ENCODE measurements at regions not wholly inside any gene's neighbourhood (a gene's known extent, or its start where the extent isn't known, plus 50 kb on each side); places are given as distances from the start of the nearest gene placed in this dataset.

DNA sequence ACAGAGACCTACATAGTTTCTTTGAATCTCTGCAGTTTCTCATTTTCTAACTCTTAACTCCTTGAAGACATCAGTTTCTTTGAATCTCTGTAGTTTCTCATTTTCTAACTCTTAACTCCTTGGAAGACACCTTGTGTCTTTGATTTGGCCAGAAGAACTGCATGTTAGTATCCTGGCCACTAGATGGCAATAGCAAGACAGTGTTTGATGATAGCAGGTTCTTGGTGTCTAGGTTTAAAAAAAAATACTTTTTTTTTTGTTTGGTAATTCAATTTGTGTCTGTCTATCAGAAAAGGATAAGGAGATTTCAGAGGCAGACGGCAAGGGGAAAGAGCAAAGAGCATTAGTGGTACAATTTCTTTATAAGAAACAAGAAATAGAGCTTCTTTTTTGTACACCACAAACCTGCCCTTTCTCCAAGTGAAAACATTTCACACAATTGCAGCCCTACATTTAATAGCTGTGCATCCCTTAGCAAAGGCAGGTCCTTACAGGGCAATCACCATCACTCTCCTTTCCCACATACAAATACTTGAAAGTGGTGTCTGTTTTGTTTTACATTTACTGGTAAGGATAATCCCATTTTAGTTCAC is 1324.9 kb upstream of the CDH8 start:
- Histone ChIP-seq H2BK120ac (ENCODE audit: low read depth, low read length) (no peak overlapping the region), H2AK5ac (ENCODE audit: low read depth, low read length) (no peak overlapping the region), H3K36me3 (replicated peaks in 1 of 2; ENCODE audit: control insufficient read depth in 2 of 2, insufficient read depth in 2 of 2, low read length in 2 of 2) (no peaks in the 10 kb centered on the region), H3K4me1 (ENCODE audit: control insufficient read depth in 2 of 2, insufficient read depth in 1 of 2, low read depth in 1 of 2, low read length in 2 of 2) (no peaks in the 10 kb centered on the region), H3K4me3 (ENCODE audit: low read length in 2 of 2) (no peak overlapping the region), H3K9me3 (replicated peaks in 1 of 2; ENCODE audit: control insufficient read depth in 2 of 2, insufficient read depth in 1 of 2, low read depth in 1 of 2, low read length in 2 of 2) (no peaks in the 10 kb centered on the region), H3K27me3 (ENCODE audit: control insufficient read depth in 3 of 3, insufficient read depth in 3 of 3, low read depth in 1 of 3, low read length in 3 of 3) (no peaks in the 10 kb centered on the region), H2BK15ac (ENCODE audit: low read length) (no peak overlapping the region), H3K9ac (ENCODE audit: low read depth, low read length, poor library complexity) (no peak overlapping the region), H2BK12ac (ENCODE audit: low read length) (no peak overlapping the region), H4K91ac (ENCODE audit: low read depth, low read length, poor library complexity) (no peak overlapping the region), H3K4me2 (ENCODE audit: insufficient read depth, low read length, poor library complexity, severe bottlenecking) (no peak overlapping the region), H3K18ac (ENCODE audit: low read length) (no peak overlapping the region), H3K27ac (replicated peaks; ENCODE audit: low read length) (no peak overlapping the region), H2BK5ac (ENCODE audit: low read length) (no peak overlapping the region), H3K4ac (ENCODE audit: low read length) (no peak overlapping the region), H4K8ac (ENCODE audit: low read depth, low read length) (no peak overlapping the region), H3K14ac (ENCODE audit: low read length) (no peak overlapping the region), H2AFZ (ENCODE audit: low read length) (peak overlapping the region; percentile 24), H3K23ac (ENCODE audit: low read depth, low read length, poor library complexity) (no peak overlapping the region), H3K79me1 (ENCODE audit: low read depth, low read length) (no peaks in the 10 kb centered on the region)
- WGBS, 2 donors (ENCODE audit: extremely low coverage in 2 of 2, insufficient read length in 2 of 2, insufficient replicate concordance in 1 of 2): no CpG with 5 or more reads among the region's 1 CpG
- DNase-seq (ENCODE audit: low spot score): peak; percentile 44

GRCh38 chr16:63349961-63350360 is 1313.7 kb upstream of the CDH8 start:
- Histone ChIP-seq H3K14ac (ENCODE audit: low read length) (no peak overlapping the region), H2AFZ (ENCODE audit: low read length) (no peak overlapping the region), H3K9ac (ENCODE audit: low read depth, low read length, poor library complexity) (no peak overlapping the region), H3K36me3 (replicated peaks in 1 of 2; ENCODE audit: control insufficient read depth in 2 of 2, insufficient read depth in 2 of 2, low read length in 2 of 2) (no peaks in the 10 kb centered on the region), H2BK12ac (ENCODE audit: low read length) (no peak overlapping the region), H3K4me1 (ENCODE audit: control insufficient read depth in 2 of 2, insufficient read depth in 1 of 2, low read depth in 1 of 2, low read length in 2 of 2) (no peaks in the 10 kb centered on the region), H4K91ac (ENCODE audit: low read depth, low read length, poor library complexity) (no peak overlapping the region), H4K8ac (ENCODE audit: low read depth, low read length) (no peak overlapping the region), H2BK5ac (ENCODE audit: low read length) (no peak overlapping the region), H2BK15ac (ENCODE audit: low read length) (no peak overlapping the region), H3K4me2 (ENCODE audit: insufficient read depth, low read length, poor library complexity, severe bottlenecking) (no peak overlapping the region), H2AK5ac (ENCODE audit: low read depth, low read length) (no peak overlapping the region), H3K27me3 (ENCODE audit: control insufficient read depth in 3 of 3, insufficient read depth in 3 of 3, low read depth in 1 of 3, low read length in 3 of 3) (no peaks in the 10 kb centered on the region), H3K4me3 (ENCODE audit: low read length in 2 of 2) (no peak overlapping the region), H3K4ac (ENCODE audit: low read length) (no peak overlapping the region), H3K9me3 (replicated peaks in 1 of 2; ENCODE audit: control insufficient read depth in 2 of 2, insufficient read depth in 1 of 2, low read depth in 1 of 2, low read length in 2 of 2) (no peaks in the 10 kb centered on the region), H2BK120ac (ENCODE audit: low read depth, low read length) (no peak overlapping the region), H3K27ac (replicated peaks; ENCODE audit: low read length) (no peak overlapping the region), H3K79me1 (ENCODE audit: low read depth, low read length) (no peaks in the 10 kb centered on the region), H3K23ac (ENCODE audit: low read depth, low read length, poor library complexity) (no peak overlapping the region), H3K18ac (ENCODE audit: low read length) (no peak overlapping the region)
- no peak for DNase-seq (ENCODE audit: low spot score)
- no CpG with 5 or more reads among the region's 1 CpG for whole genome bisulfite sequencing, 2 donors (ENCODE audit: extremely low coverage in 2 of 2, insufficient read length in 2 of 2, insufficient replicate concordance in 1 of 2)

DNA sequence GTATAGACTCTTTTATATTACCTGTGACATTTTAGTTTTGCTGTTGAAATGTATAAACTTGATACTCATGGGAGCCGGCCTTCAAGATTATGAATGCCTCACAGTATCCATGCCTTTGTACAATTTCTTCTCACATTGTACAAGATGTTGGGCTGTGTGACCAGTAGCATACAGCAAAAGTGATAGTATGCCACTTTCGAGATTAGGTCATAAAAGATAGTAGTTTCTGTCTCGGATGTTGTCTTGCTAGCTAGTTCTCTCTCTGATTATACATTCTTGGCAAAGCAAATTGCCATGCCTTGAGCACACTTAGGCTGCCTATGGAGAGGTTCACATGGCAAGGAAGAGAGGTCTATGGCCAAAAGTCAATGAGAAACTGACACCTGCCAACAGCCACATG is 1309.8 kb upstream of the CDH8 start:
- no CpG with 5 or more reads among the region's 3 CpGs for WGBS, 2 donors (ENCODE audit: extremely low coverage in 2 of 2, insufficient read length in 2 of 2, insufficient replicate concordance in 1 of 2)
- H2AFZ ChIP-seq (ENCODE audit: low read length): no peak overlapping the region
- H2BK15ac ChIP-seq (ENCODE audit: low read length): no peak overlapping the region
- no peak overlapping the region for H3K4me2 ChIP-seq (ENCODE audit: insufficient read depth, low read length, poor library complexity, severe bottlenecking)
- H3K36me3 ChIP-seq (replicated peaks in 1 of 2; ENCODE audit: control insufficient read depth in 2 of 2, insufficient read depth in 2 of 2, low read length in 2 of 2): no peaks in the 10 kb centered on the region
- no peak overlapping the region for H3K4me3 ChIP-seq (ENCODE audit: low read length in 2 of 2)
- no peak for DNase-seq (ENCODE audit: low spot score)
- H3K14ac ChIP-seq (ENCODE audit: low read length): no peak overlapping the region
- no peak overlapping the region for H3K27ac ChIP-seq (replicated peaks; ENCODE audit: low read length)
- no peak overlapping the region for H2BK5ac ChIP-seq (ENCODE audit: low read length)
- H3K4ac ChIP-seq (ENCODE audit: low read length): no peak overlapping the region
- H2AK5ac ChIP-seq (ENCODE audit: low read depth, low read length): no peak overlapping the region
- no peak overlapping the region for H4K8ac ChIP-seq (ENCODE audit: low read depth, low read length)
- H3K23ac ChIP-seq (ENCODE audit: low read depth, low read length, poor library complexity): no peak overlapping the region
- H3K79me1 ChIP-seq (ENCODE audit: low read depth, low read length): no peaks in the 10 kb centered on the region
- H2BK120ac ChIP-seq (ENCODE audit: low read depth, low read length): no peak overlapping the region
- H3K18ac ChIP-seq (ENCODE audit: low read length): no peak overlapping the region
- H4K91ac ChIP-seq (ENCODE audit: low read depth, low read length, poor library complexity): no peak overlapping the region
- H3K9ac ChIP-seq (ENCODE audit: low read depth, low read length, poor library complexity): no peak overlapping the region
- no peaks in the 10 kb centered on the region for H3K4me1 ChIP-seq (ENCODE audit: control insufficient read depth in 2 of 2, insufficient read depth in 1 of 2, low read depth in 1 of 2, low read length in 2 of 2)
- no peaks in the 10 kb centered on the region for H3K27me3 ChIP-seq (ENCODE audit: control insufficient read depth in 3 of 3, insufficient read depth in 3 of 3, low read depth in 1 of 3, low read length in 3 of 3)
- H3K9me3 ChIP-seq (replicated peaks in 1 of 2; ENCODE audit: control insufficient read depth in 2 of 2, insufficient read depth in 1 of 2, low read depth in 1 of 2, low read length in 2 of 2): no peaks in the 10 kb centered on the region
- H2BK12ac ChIP-seq (ENCODE audit: low read length): no peak overlapping the region

DNA sequence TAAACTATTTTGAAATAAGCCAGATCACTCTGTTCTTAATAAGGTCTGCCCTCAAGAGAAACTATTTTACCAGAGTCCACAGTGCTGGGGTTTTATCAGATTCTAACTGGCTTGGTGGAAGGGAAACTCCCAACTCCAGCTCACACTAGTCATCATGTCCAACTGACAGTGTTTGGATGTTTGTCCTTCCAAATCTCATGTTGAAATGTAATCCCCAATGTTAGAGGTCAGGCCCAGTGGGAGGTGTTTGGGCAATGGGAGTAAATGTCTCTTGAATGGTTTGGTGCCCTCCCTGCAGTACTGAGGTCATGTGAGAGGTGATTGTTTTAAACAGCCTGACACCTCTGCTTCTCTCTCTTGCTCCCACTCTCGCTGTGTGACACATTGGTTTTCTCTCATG is 1301.0 kb upstream of the CDH8 start:
- H2BK12ac ChIP-seq (ENCODE audit: low read length): no peak overlapping the region
- no peak overlapping the region for H3K23ac ChIP-seq (ENCODE audit: low read depth, low read length, poor library complexity)
- no CpG with 5 or more reads among the region's 1 CpG for WGBS, 2 donors (ENCODE audit: extremely low coverage in 2 of 2, insufficient read length in 2 of 2, insufficient replicate concordance in 1 of 2)
- H2AK5ac ChIP-seq (ENCODE audit: low read depth, low read length): no peak overlapping the region
- H2BK120ac ChIP-seq (ENCODE audit: low read depth, low read length): no peak overlapping the region
- H4K8ac ChIP-seq (ENCODE audit: low read depth, low read length): no peak overlapping the region
- H4K91ac ChIP-seq (ENCODE audit: low read depth, low read length, poor library complexity): no peak overlapping the region
- peaks cover 0 to 2% of the 10 kb centered on the region in 2 donors for H3K9me3 ChIP-seq (replicated peaks in 1 of 2; ENCODE audit: control insufficient read depth in 2 of 2, insufficient read depth in 1 of 2, low read depth in 1 of 2, low read length in 2 of 2)
- no peak overlapping the region for H3K18ac ChIP-seq (ENCODE audit: low read length)
- H3K9ac ChIP-seq (ENCODE audit: low read depth, low read length, poor library complexity): no peak overlapping the region
- H3K79me1 ChIP-seq (ENCODE audit: low read depth, low read length): no peaks in the 10 kb centered on the region
- no peak overlapping the region for H3K4ac ChIP-seq (ENCODE audit: low read length)
- no peaks in the 10 kb centered on the region for H3K36me3 ChIP-seq (replicated peaks in 1 of 2; ENCODE audit: control insufficient read depth in 2 of 2, insufficient read depth in 2 of 2, low read length in 2 of 2)
- H2BK15ac ChIP-seq (ENCODE audit: low read length): no peak overlapping the region
- peaks cover 0 to 2% of the 10 kb centered on the region in 2 donors for H3K4me1 ChIP-seq (ENCODE audit: control insufficient read depth in 2 of 2, insufficient read depth in 1 of 2, low read depth in 1 of 2, low read length in 2 of 2)
- no peak overlapping the region for H3K4me3 ChIP-seq (ENCODE audit: low read length in 2 of 2)
- no peak overlapping the region for H3K4me2 ChIP-seq (ENCODE audit: insufficient read depth, low read length, poor library complexity, severe bottlenecking)
- no peak overlapping the region for H3K27ac ChIP-seq (replicated peaks; ENCODE audit: low read length)
- H2BK5ac ChIP-seq (ENCODE audit: low read length): no peak overlapping the region
- H3K27me3 ChIP-seq (ENCODE audit: control insufficient read depth in 3 of 3, insufficient read depth in 3 of 3, low read depth in 1 of 3, low read length in 3 of 3): no peaks in the 10 kb centered on the region
- no peak overlapping the region for H2AFZ ChIP-seq (ENCODE audit: low read length)
- DNase-seq (ENCODE audit: low spot score): no peak
- H3K14ac ChIP-seq (ENCODE audit: low read length): no peak overlapping the region
